ENCODE measurements at regions not wholly inside any gene's neighbourhood (a gene's known extent, or its start where the extent isn't known, plus 50 kb on each side); places are given as distances from the start of the nearest gene placed in this dataset.

DNA sequence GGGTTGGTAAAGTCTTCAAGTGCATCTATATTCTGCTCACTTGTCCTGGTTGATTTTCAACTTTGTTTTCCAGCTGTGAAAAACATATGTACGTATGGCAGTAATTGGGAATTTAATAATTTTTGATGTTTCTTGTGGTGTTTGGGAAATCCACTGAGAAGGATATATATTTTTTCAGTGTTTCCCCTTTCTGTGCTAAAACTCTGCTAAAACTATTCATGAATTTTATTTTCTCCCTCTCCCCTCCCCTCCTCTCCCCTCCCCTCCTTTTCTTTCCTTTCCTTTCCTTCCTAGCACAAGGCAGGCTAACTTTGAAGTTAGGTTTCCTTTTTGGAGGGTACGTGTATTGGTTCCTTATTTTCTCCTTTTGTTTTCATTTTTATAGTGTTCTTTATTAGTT, 220.7 kb downstream of the PDCD6IP start:
- H3K4me3 Mint-ChIP-seq: no peak overlapping the region
- CTCF ChIA-PET: interaction anchor here (1.3 kb wide), 1 partner anchor 136 kb away, joined by 3 read pairs; no protein-coding TSS in a partner anchor
- intact Hi-C loops (cut with micrococcal nuclease): loop anchor here (10.0 kb wide), 1 partner anchor 134 kb away; no protein-coding TSS in a partner anchor
- no peaks in the 10 kb centered on the region for H3K9me3 Mint-ChIP-seq
- H3K27me3 Mint-ChIP-seq: no peaks in the 10 kb centered on the region
- POLR2A ChIA-PET: no interaction called here
- peaks cover 18% of the 10 kb centered on the region for H3K4me1 Mint-ChIP-seq (ENCODE audit: low read depth)
- no peak for DNase-seq
- no peaks in the 10 kb centered on the region for H3K36me3 Mint-ChIP-seq
- H3K27ac Mint-ChIP-seq: no peak overlapping the region

DNA sequence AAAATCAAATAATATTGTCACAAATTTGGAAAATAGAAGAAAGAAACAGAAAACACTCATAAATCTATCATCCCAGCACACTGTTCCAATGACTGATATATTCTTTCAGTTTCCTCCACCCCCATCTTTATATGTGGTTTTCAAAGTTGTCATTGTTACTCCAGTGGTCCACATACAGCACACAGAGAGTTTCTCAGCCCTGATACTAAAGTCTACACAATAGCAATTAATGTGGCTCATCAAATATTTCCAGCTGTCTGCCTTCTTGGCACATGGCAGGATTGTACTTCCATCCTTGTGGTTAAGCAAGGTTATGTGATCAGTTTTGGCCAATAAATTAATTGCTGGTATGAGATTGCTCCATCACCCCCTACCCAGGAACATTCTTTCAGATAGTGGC, 221.7 kb downstream of the PDCD6IP start:
- intact Hi-C loops (cut with micrococcal nuclease): no loop called here
- ChIA-PET POLR2A (no interaction called here), CTCF (no interaction called here)
- no peaks in the 10 kb centered on the region for H3K27me3 Mint-ChIP-seq
- H3K4me3 Mint-ChIP-seq: no peak overlapping the region
- no peak for DNase-seq
- no peak overlapping the region for H3K27ac Mint-ChIP-seq
- no peaks in the 10 kb centered on the region for H3K9me3 Mint-ChIP-seq
- H3K36me3 Mint-ChIP-seq: no peaks in the 10 kb centered on the region
- H3K4me1 Mint-ChIP-seq (ENCODE audit: low read depth): peaks cover 18% of the 10 kb centered on the region

GRCh38 chr3:34020726-34021680, 222.6 kb downstream of the PDCD6IP start:
- no peaks in the 10 kb centered on the region for H3K9me3 Mint-ChIP-seq
- peaks cover 18% of the 10 kb centered on the region for H3K4me1 Mint-ChIP-seq (ENCODE audit: low read depth)
- CTCF ChIA-PET: no interaction called here
- no peak for DNase-seq
- POLR2A ChIA-PET: no interaction called here
- H3K27me3 Mint-ChIP-seq: no peaks in the 10 kb centered on the region
- H3K27ac Mint-ChIP-seq: no peak overlapping the region
- H3K36me3 Mint-ChIP-seq: no peaks in the 10 kb centered on the region
- intact Hi-C loops (cut with micrococcal nuclease): no loop called here
- H3K4me3 Mint-ChIP-seq: no peak overlapping the region

GRCh38 chr3:34022147-34022546, 223.7 kb downstream of the PDCD6IP start:
- no peaks in the 10 kb centered on the region for H3K9me3 Mint-ChIP-seq
- intact Hi-C loops (cut with micrococcal nuclease): no loop called here
- no peaks in the 10 kb centered on the region for H3K27me3 Mint-ChIP-seq
- H3K27ac Mint-ChIP-seq: no peak overlapping the region
- ChIA-PET CTCF (no interaction called here), POLR2A (no interaction called here)
- H3K4me3 Mint-ChIP-seq: no peak overlapping the region
- no peak for DNase-seq
- peaks cover 13% of the 10 kb centered on the region for H3K4me1 Mint-ChIP-seq (ENCODE audit: low read depth)
- no peaks in the 10 kb centered on the region for H3K36me3 Mint-ChIP-seq

- Mint-ChIP-seq H3K27me3 (no peaks in the 10 kb centered on the region), H3K27ac (no peak overlapping the region), H3K4me3 (no peak overlapping the region), H3K36me3 (no peaks in the 10 kb centered on the region), H3K9me3 (no peaks in the 10 kb centered on the region), H3K4me1 (ENCODE audit: low read depth) (peaks cover 3% of the 10 kb centered on the region)
- intact Hi-C loops (cut with micrococcal nuclease): no loop called here
- ChIA-PET POLR2A (no interaction called here), CTCF (no interaction called here)
- DNase-seq: no peak
Measured at GRCh38 chr3:34024447-34025240, 226.2 kb downstream of the PDCD6IP start.

GRCh38 chr3:34033839-34034238, 235.4 kb downstream of the PDCD6IP start:
- CTCF ChIA-PET: no interaction called here

DNA sequence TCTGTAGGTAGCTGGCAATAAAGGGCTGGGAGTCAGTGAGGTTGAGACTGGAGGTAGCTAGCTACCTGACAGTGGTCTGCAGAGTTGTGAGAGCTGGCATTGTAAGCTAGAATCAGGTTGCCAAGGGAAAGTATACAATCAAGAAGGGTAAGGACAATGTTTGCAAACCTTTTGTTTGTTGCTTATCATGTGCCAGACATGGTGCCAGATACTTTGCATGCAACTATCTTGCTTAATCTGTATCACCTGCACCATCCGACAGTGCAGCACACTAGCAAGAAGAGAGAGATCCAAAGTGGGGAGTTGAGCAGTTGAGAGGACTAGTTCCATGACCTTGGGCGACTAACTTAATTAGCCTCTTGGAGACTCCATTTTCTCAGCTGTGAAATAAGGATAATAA, 236.4 kb downstream of the PDCD6IP start:
- no peak for DNase-seq
- intact Hi-C loops (cut with micrococcal nuclease): no loop called here
- Mint-ChIP-seq H3K4me3 (no peak overlapping the region), H3K9me3 (no peaks in the 10 kb centered on the region), H3K4me1 (ENCODE audit: low read depth) (no peaks in the 10 kb centered on the region), H3K27ac (no peak overlapping the region), H3K27me3 (no peaks in the 10 kb centered on the region), H3K36me3 (no peaks in the 10 kb centered on the region)
- POLR2A ChIA-PET: no interaction called here
- CTCF ChIA-PET: no interaction called here

More at GRCh38 chr3:34033839-34034238, 235.4 kb downstream of the PDCD6IP start:
- DNase-seq: no peak
- no peak overlapping the region for H3K27ac Mint-ChIP-seq
- no peaks in the 10 kb centered on the region for H3K36me3 Mint-ChIP-seq
- H3K27me3 Mint-ChIP-seq: no peaks in the 10 kb centered on the region
- H3K4me3 Mint-ChIP-seq: no peak overlapping the region
- POLR2A ChIA-PET: no interaction called here
- intact Hi-C loops (cut with micrococcal nuclease): no loop called here
- no peaks in the 10 kb centered on the region for H3K9me3 Mint-ChIP-seq
- H3K4me1 Mint-ChIP-seq (ENCODE audit: low read depth): no peaks in the 10 kb centered on the region

GRCh38 chr3:34035775-34036174, 237.3 kb downstream of the PDCD6IP start:
- no peak overlapping the region for H3K4me3 Mint-ChIP-seq
- DNase-seq: no peak
- ChIA-PET POLR2A (no interaction called here), CTCF (no interaction called here)
- H3K9me3 Mint-ChIP-seq: no peaks in the 10 kb centered on the region
- no peaks in the 10 kb centered on the region for H3K4me1 Mint-ChIP-seq (ENCODE audit: low read depth)
- no peaks in the 10 kb centered on the region for H3K27me3 Mint-ChIP-seq
- no peak overlapping the region for H3K27ac Mint-ChIP-seq
- H3K36me3 Mint-ChIP-seq: no peaks in the 10 kb centered on the region
- intact Hi-C loops (cut with micrococcal nuclease): no loop called here

- Mint-ChIP-seq H3K27ac (no peak overlapping the region), H3K27me3 (no peaks in the 10 kb centered on the region), H3K4me1 (ENCODE audit: low read depth) (no peaks in the 10 kb centered on the region), H3K36me3 (no peaks in the 10 kb centered on the region), H3K4me3 (no peak overlapping the region), H3K9me3 (no peaks in the 10 kb centered on the region)
- POLR2A ChIA-PET: no interaction called here
- DNase-seq: no peak
- CTCF ChIA-PET: no interaction called here
- intact Hi-C loops (cut with micrococcal nuclease): no loop called here
Measured at GRCh38 chr3:34037260-34037659, 238.8 kb downstream of the PDCD6IP start.

DNA sequence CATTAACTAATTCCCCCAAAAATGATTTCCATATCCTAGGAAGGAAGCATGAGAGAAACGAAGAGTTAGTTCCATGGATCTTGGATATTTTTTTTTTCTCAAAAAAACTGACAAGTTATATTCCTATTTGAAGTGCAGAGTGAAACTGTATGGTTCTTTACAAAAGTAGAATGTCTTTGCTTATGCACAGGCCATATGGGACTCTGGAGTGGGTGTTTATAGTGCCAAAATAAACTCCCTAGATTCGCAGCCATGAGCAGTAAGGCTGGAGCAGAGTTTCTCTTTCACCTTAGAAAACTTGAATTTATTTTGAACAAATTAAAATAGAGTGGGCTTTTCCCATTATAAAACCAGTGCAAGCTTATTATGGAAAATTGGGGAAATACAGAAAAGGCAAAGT, 239.7 kb downstream of the PDCD6IP start:
- intact Hi-C loops (cut with micrococcal nuclease): no loop called here
- no peak for DNase-seq
- CTCF ChIA-PET: no interaction called here
- Mint-ChIP-seq H3K36me3 (no peaks in the 10 kb centered on the region), H3K27ac (no peak overlapping the region), H3K27me3 (no peaks in the 10 kb centered on the region), H3K4me1 (ENCODE audit: low read depth) (no peaks in the 10 kb centered on the region), H3K9me3 (no peaks in the 10 kb centered on the region), H3K4me3 (no peak overlapping the region)
- POLR2A ChIA-PET: no interaction called here

DNA sequence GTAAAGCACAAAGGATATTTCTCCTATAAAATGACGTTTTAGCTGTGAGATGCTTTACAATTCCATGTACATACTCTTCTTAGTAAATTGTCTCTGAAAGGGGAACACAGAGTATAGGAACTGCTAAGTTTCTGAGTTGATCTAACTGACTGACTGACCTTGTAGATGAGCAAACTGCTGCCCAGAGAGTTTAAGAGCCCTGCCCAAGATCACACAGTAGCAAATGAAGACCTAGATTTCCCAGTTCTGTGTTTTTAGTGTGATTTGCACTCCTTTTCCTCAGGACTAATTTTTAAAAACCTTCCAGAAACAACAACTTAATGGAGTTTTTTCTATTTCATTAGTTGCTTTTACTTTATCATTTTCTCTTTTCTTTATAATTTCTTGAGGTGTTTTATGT, 247.7 kb downstream of the PDCD6IP start:
- no peaks in the 10 kb centered on the region for H3K36me3 Mint-ChIP-seq
- no peaks in the 10 kb centered on the region for H3K4me1 Mint-ChIP-seq (ENCODE audit: low read depth)

GRCh38 chr3:34053626-34054025, 255.2 kb downstream of the PDCD6IP start:
- Mint-ChIP-seq H3K4me3 (no peak overlapping the region), H3K36me3 (no peaks in the 10 kb centered on the region), H3K4me1 (ENCODE audit: low read depth) (peaks cover 9% of the 10 kb centered on the region), H3K27me3 (peaks cover 3% of the 10 kb centered on the region), H3K9me3 (no peaks in the 10 kb centered on the region), H3K27ac (no peak overlapping the region)
- DNase-seq: no peak
- ChIA-PET POLR2A (no interaction called here), CTCF (no interaction called here)
- intact Hi-C loops (cut with micrococcal nuclease): no loop called here

More for the DNA sequence above, 247.7 kb downstream of the PDCD6IP start:
- no peak overlapping the region for H3K27ac Mint-ChIP-seq
- POLR2A ChIA-PET: no interaction called here
- intact Hi-C loops (cut with micrococcal nuclease): no loop called here
- H3K9me3 Mint-ChIP-seq: no peaks in the 10 kb centered on the region
- CTCF ChIA-PET: no interaction called here
- no peak for DNase-seq
- H3K4me3 Mint-ChIP-seq: no peak overlapping the region
- H3K27me3 Mint-ChIP-seq: no peaks in the 10 kb centered on the region

Measured in activated CD4-positive, alpha-beta memory T cell treated with anti-CD3 and anti-CD28 coated beads for 36 hours (primary cell).